ENCODE measurements at regions not wholly inside any gene's neighbourhood (a gene's known extent, or its start where the extent isn't known, plus 50 kb on each side); places are given as distances from the start of the nearest gene placed in this dataset.
"Not testable (repeated sequence)": the region's sequence is repeated elsewhere in the genome, so short reads cannot be mapped to it uniquely, and the experiment has no call there.

- DNase-seq: no peak
These were observed 136.0 kb downstream of the LMLN start for GRCh38 chr3:198096015-198096414.

- no peak for DNase-seq
These were observed 137.0 kb downstream of the LMLN start for GRCh38 chr3:198097048-198097447.

DNA sequence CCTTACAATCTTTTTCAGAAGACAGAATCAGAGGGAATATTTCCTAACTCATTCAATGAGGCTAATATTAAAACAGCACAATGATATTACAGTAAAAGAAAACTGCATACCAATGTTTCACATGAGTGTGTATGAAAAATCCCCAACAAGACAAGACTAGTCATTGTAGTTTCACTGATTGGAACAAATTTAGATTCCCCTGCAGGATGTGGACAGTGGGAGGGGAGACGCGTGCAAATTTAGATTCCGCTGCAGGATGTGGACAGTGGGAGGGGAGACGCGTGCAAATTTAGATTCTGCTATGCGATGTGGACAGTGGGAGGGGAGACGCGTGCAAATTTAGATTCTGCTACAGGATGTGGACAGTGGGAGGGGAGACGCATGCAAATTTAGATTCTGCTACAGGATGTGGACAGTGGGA, 138.7 kb downstream of the LMLN start:
- not testable (repeated sequence) for DNase-seq

- peak; percentile 50 for DNase-seq
These were observed 143.1 kb downstream of the LMLN start for GRCh38 chr3:198103070-198103469.

GRCh38 chr3:198106265-198106664, 146.2 kb downstream of the LMLN start:
- no peak for DNase-seq

DNA sequence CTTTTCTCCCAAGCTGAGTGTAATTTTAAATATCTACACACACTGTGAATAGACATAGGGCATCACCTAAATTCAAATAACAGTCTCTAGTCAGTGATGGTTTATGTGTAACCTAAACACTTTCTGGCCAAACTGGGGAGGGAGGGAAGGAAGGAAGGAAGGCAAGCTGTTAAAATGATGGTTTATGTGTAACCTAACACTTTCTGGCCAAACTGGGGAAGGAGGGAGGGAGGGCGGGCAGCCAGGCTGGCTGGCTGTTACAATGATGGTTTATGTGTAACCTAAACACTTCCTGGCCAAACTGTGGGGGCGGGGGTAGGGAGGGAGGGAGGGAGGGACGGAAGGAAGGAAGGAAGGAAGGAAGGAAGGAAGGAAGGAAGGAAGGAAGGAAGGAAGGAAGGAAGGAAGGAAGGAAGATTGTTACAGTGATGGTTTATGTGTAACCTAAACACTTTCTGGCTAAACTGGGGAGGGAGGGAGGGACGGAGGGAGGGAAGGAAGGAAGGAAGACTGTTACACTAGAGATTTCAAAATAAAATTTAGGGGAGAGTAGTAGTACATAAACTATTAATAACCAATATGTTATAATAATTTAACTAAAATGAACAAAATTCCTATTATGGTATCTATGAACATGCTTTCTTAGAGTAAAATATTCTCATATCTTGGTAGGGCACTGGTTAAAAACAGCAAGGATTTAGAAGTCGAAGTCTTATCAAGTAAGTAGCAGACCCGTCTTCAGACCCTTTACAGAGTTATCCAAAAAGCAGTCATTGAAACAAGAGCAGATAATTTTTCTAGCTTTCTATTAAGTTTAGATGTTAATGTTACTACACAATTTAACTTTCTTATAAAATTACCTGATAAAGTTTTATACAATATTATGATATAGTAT, 148.1 kb downstream of the LMLN start:
- DNase-seq: no peak

GRCh38 chr3:198109883-198110282, 149.9 kb downstream of the LMLN start:
- no peak for DNase-seq

DNA sequence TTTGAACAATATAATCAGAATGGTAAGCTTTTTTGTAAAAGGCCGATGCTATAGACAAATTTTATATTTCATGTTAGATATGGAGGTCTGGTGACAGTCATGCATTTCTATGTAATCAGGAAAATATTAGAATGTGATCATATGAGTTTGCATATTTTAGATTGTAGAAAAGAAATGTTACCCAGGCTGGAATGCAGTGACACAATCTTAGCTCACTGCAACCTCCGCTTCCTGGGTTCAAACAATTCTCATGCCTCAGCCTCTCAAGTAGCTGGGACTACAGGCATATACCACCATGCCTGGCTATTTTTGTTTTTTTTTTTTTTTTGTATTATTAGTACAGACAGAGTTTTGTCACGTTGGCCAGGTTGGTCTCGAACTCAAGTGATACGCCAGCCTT, 152.0 kb downstream of the LMLN start:
- no peak for DNase-seq

DNA sequence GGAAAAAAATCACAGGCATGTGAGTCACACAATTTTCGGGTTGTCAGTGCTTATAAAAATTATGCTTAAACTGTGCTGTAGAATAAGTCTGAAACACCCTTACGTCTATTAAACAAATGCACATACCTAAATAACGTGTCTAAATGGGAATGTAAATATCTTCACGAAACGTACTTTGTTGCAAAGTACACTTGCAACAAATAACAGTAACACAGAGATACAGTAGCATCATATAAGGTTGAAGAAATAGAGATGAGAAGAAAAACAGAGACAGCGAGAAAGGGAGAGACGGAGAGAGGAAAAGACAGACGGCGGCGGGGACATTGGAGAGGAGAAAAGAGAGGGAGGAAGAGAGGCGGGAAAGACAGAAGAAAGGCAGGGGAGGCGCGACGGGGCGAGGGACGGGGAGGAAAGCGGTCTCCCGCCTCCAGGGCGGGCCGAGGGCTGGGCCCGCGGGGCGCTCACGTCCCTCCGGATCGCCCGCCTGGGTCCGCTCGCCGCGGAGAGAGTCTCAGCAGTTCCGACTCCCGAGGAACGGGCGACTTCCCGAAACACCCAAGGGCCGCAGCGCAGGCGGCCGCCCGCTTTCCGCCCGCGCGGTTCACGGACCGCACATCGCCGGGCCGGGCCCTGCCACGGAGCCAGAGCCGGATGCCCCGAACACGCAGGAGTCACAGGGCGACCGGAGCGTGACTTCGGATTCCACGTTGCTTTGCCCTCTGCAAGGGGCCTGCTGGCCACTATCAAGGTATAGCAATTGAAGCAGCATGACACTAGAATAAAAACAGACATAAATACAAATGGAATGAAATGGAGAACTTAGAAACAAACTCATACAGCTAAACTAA, 153.4 kb downstream of the LMLN start:
- DNase-seq: no peak

DNA sequence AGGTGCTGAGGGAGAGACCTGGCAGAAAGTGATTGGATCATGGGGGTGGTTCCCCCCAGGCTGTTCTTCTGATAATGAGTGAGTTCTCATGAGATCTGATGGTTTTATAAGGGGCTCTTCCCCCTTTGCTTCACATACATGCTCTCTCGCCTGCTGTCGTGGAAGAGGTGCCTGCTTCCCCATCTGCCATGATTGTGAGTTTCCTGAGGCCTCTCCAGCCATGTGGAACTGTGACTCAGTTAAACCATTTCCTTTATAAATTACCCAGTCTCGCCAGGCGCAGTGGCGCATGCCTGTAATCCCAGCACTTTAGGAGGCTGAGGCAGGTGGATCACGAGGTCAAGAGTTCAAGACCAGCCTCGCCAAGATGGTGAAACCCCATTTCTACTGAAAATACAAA, 154.5 kb downstream of the LMLN start:
- DNase-seq: not testable (repeated sequence)

DNA sequence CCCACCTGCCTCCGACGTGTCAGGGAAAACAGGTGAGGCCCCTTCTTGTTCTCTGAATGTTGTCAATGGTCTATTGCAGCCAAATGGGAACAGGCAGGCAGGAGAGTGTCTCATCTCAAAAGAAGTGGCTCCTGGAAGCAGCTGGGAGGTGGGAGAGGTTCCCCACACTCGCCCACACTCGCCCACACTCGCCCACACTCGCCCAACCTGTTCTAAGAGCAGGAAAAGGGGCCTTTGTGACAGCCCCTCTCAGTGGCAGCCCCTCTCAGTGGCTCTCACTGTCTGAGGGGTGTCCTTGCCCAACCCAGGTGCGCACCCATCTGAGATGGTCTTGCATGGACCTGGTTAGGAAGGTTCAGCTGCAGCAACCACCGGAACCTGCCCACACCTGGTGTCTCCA, 162.2 kb downstream of the LMLN start:
- not testable (repeated sequence) for DNase-seq

DNA sequence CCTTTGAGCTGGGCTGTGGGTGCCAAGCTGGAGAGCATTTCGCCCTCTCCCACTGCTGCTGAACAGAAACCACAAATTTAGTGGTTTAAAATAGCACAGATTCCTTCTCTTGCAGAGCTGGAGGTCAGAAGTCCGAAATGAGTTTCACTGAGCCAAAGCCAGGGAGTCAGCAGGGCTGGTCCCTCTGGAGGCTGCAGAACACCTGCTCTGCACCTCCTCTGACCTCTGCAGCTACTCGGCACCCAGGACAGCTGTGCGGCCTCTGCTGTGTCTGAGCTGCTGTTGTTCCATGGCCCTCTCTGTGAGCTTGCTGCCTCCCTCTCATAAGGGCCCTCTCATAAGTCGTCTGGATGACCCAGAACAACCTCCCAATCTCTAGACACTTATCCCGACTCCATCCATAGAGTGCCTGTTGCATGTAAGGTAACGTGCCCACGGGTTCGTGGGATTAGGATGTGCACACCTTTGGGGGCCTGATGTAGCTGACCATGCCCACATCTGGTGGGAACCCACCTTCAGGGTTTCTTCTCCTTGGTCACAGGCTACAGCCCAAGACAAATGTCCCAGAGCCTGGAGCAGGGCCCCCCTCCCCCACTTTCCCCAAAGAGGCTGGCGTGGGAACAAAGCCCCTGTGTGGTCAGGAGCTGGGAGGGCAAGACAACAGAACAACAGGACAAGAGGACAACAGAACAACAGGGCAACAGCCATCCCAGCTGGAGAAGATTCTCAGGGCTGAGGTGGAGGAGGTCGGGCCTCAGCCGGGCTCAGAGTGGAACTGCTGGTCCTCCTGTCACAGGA, 177.2 kb downstream of the LMLN start:
- not testable (repeated sequence) for DNase-seq

- not testable (repeated sequence) for DNase-seq
These were observed 178.2 kb downstream of the LMLN start for GRCh38 chr3:198138205-198138604.

GRCh38 chr3:198139037-198139436, 179.0 kb downstream of the LMLN start:
- DNase-seq: not testable (repeated sequence)

DNA sequence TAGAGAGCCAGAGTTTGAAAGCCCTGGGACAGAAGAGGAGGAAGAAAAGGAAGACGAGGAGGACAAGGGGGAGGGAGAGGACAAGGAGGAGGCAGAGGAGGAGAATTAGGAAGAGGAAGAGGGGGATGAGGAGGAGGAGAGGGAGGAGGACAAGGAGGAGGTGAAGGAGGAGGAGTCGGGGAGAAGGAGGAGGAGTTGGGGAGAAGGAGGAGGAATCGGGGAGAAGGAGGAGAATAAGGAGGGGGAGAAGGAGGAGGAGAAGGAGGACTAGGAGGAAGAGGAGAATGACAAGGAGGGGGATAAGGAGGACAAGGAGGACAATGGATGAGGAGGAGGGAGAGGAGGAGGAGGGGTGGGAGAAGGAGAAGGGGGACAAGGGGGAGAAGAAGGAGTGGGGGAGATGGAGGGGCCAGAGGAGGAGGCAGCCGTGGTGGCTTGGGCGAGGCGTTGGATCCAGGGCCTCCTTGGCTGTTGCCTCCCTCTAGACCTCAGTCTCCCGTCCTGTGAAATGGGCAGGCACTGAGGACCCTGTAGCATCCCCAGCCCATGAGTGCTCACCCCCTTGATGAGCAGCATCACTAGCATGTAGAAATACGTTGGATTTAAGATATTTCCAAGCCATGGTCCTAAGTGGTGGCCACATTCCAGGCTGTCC, 179.6 kb downstream of the LMLN start:
- not testable (repeated sequence) for DNase-seq

DNA sequence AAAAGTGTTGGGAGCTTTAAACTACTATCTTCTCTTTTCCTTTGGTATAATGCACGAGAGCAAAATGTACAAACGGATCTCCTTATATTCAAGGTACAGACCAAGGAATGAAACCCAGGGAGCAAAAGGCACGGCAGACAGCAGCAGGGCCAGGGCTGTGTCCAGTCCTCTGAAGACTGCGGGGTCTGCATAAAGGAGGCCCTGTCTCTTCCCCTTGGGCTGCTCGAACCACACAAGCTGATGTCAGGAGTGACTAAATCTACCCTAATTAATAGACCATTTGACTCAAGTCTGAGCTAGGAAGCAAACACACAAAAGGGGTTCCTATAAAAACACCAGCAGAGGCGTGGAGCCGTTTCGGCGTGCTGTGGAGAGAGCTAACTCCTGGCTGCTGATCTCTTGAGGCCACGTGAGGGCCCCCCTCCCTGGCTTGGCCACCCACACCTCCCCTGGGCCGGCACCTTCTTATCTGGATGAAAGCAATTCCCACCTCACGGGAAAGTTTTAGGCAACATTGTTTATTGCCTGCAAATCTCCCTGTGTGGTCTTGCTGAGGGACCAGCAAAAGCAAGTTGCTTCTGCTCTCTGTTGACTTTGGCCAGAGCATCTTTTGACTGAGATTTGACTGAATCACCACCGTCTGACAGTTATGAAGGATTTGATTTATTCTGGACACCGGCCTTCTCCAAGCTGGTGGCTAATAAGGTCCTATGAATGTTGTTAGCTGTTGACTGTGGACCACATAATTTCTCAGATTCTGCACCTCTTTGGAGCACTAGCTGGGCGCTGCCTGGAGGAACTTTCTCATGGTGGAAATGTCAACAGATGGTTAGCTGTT, 183.5 kb downstream of the LMLN start:
- not testable (repeated sequence) for DNase-seq

- not testable (repeated sequence) for DNase-seq
These were observed 185.3 kb downstream of the LMLN start for GRCh38 chr3:198145231-198145784.

DNA sequence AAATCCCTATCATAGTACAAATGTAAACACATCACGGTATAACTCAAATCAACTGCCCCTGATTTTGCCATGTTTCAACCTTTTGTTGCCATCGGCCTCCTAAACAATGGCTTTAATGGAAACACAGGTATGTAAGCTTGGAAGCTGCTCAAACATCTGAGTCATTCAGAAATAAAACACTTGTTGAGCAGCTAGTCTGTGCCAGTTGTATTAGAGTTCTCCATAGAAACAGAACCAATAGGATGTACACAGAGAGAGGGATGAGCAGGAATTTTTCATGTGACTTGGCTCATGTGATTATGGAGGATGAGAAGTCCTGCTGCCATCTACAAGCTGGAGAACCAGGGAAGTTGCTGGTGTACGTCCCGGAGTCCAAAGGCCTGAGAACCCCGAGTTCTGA, 186.1 kb downstream of the LMLN start:
- DNase-seq: not testable (repeated sequence)

DNA sequence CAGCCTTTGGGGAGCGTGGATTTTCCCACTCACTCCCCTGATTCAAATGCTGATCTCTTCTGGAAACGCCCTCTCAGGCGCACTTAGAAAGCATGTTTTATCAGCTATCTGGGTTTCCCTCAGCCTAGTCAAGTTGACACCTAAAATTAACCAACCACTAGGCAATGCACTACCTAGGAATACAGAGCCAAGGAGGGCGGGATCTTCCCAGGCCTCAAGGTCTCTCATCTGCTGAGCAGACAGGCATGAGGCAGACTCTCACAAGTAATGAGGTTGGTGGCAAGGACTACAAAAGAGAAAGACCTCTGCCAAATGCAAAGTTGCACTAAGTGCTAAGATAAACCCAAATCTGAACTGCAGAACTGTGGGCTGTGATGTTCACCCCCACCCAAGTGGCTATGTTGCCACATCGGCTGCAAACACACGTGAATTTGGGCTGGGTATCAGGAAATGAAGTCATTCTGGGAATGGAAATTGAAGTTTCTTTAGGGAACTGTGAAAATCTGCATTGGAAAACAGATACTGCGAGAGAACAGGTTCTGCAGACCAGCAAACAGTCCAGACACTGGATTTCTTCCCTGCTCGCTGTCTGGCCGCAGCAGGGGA, 186.6 kb downstream of the LMLN start:
- DNase-seq: not testable (repeated sequence)

GRCh38 chr3:198147213-198147612, 187.2 kb downstream of the LMLN start:
- DNase-seq: not testable (repeated sequence)

All from central memory CD4-positive, alpha-beta T cell (primary cell).